HepG2 (cell line): ENCODE measurements at regions not wholly inside any gene's neighbourhood (a gene's known extent, or its start where the extent isn't known, plus 50 kb on each side); places are given as distances from the start of the nearest gene placed in this dataset.

Source experiments
- ATAC-seq: fragments of 200-7000 bp; cut with Tn5 transposase; 3 replicates; pipeline ENCODE4 v1.9.1; 2020; ENCODE audit warnings: mild to moderate bottlenecking, moderate library complexity
- BruUV-seq: library from RNA; stranded (reverse); fragments of 400-500 nt; replicated peaks from 2 replicates; lab custom pipeline; 2021; lab: Mats Ljungman, UMichigan
- CTCF ChIA-PET: fragments of 300-600 bp; formaldehyde crosslinking; extraction: SDS; loops from one replicate; lab custom pipeline; 2021; ENCODE audit warnings: low total read pairs, inconsistent platforms, low intra/inter-chr PET ratio; lab: Yijun Ruan, JAX
- POLR2A ChIA-PET: fragments of 350-600 bp; sonication (Branson Sonifier 250); formaldehyde crosslinking; loops from one replicate; lab custom pipeline; 2020; ENCODE audit warnings: antibody characterized with exemption, inconsistent platforms; lab: Yijun Ruan, JAX
- DNase-seq: peaks from one replicate; pipeline ENCODE4 v3.0.0-alpha.2; 2015; ENCODE audit warnings: low spot score
- FAIRE-seq: peaks from 3 replicates; lab custom pipeline; 2011; peaks lifted over from hg19 to GRCh38; lab: Jason Lieb, UNC
- H2AFZ ChIP-seq: one replicate; pipeline ENCODE4 v1.6.1; 2011; ENCODE audit warnings: low read length, inconsistent platforms
- H3K27ac ChIP-seq: fragments of 300-600 bp; 3 replicates; pipeline ENCODE4 v1.8.0; 2011; ENCODE audit warnings: mixed run types, mild to moderate bottlenecking, mixed read lengths, low read length, inconsistent platforms; ENCODE audit not compliant: insufficient read depth; ENCODE audit errors: extremely low read length
- H3K27me3 ChIP-seq, 2 experiments: fragments of 200-600 bp in 1 of 2; 2 replicates in 1 of 2; 3 replicates in 1 of 2; pipeline versions ENCODE4 v1.6.0 to v1.8.0; 2011; ENCODE audit warnings: low read length in 2 of 2, mild to moderate bottlenecking in 2 of 2, moderate library complexity in 2 of 2, inconsistent platforms in 1 of 2; ENCODE audit not compliant: insufficient read depth in 2 of 2, control insufficient read depth in 1 of 2
- H3K36me3 ChIP-seq, 2 experiments: fragments of 200-600 bp in 1 of 2; replicated peaks in 1 of 2; 2 replicates in 1 of 2; 3 replicates in 1 of 2; pipeline versions ENCODE4 v1.5.1 to v1.8.0; 2011; ENCODE audit warnings: low read length in 2 of 2, inconsistent platforms in 1 of 2; ENCODE audit not compliant: insufficient read depth in 2 of 2, control insufficient read depth in 1 of 2
- H3K4me1 ChIP-seq: 2 replicates; pipeline ENCODE4 v1.5.1; 2012; ENCODE audit warnings: low read length, inconsistent platforms; ENCODE audit not compliant: insufficient read depth
- H3K4me2 ChIP-seq: 2 replicates; pipeline ENCODE4 v1.6.0; 2011; ENCODE audit warnings: low read depth, low read length, inconsistent platforms
- H3K4me3 ChIP-seq, 3 experiments: fragments of 200-600 bp in 1 of 3; sonication (generic), shearing (Covaris generic) in 1 of 3; replicated peaks in 1 of 3; 2 replicates each; pipeline ENCODE4 v1.5.1; 2011 to 2016; ENCODE audit warnings: low read length in 3 of 3, inconsistent platforms in 2 of 3, low read depth in 2 of 3, mild to moderate bottlenecking in 2 of 3, control low read depth in 1 of 3, mixed read lengths in 1 of 3; ENCODE audit not compliant: insufficient read depth in 1 of 3
- H3K79me2 ChIP-seq: one replicate; pipeline ENCODE4 v1.6.1; 2011; ENCODE audit warnings: low read length, inconsistent platforms; ENCODE audit not compliant: insufficient read depth
- H3K9ac ChIP-seq: 2 replicates; pipeline ENCODE4 v1.6.0; 2011; ENCODE audit warnings: mild to moderate bottlenecking, low read depth, low read length, inconsistent platforms; ENCODE audit not compliant: insufficient read depth
- H3K9me3 ChIP-seq: 2 replicates; pipeline ENCODE4 v1.5.1; 2012; ENCODE audit warnings: mild to moderate bottlenecking, low read length
- H4K20me1 ChIP-seq: 2 replicates; pipeline ENCODE4 v1.6.0; 2011; ENCODE audit warnings: inconsistent platforms, mild to moderate bottlenecking, low read length, moderate library complexity; ENCODE audit not compliant: insufficient read depth
- ELF4 ChIP-seq: sonication (generic); formaldehyde crosslinking; IDR thresholded peaks from 2 replicates; pipeline ENCODE4 v1.5.0; 2020; ENCODE audit warnings: missing genetic modification reagents, mild to moderate bottlenecking, moderate library complexity, borderline replicate concordance
- FUBP1 ChIP-seq: sonication (generic); formaldehyde crosslinking; IDR thresholded peaks from 2 replicates; pipeline ENCODE4 v1.5.1; 2020; ENCODE audit warnings: missing genetic modification reagents, mild to moderate bottlenecking, borderline replicate concordance
- ZNF101 ChIP-seq: sonication (generic); formaldehyde crosslinking; IDR thresholded peaks from 2 replicates; pipeline ENCODE4 v1.4.0; 2020; ENCODE audit warnings: mild to moderate bottlenecking, low read depth, missing genetic modification reagents, borderline replicate concordance
- ZNF446 ChIP-seq: sonication (generic); formaldehyde crosslinking; IDR thresholded peaks from 2 replicates; pipeline ENCODE4 v1.5.0; 2020; ENCODE audit warnings: mild to moderate bottlenecking, missing genetic modification reagents
- ZSCAN30 ChIP-seq: sonication (generic); formaldehyde crosslinking; IDR thresholded peaks from 2 replicates; pipeline ENCODE4 v1.5.0; 2020; ENCODE audit warnings: mild to moderate bottlenecking, missing genetic modification reagents
- WGBS: methylation state at CpG from one replicate; pipeline ENCODE4 v1.1.6; 2017; ENCODE audit warnings: low lambda C conversion rate; 5-methylcytosine and 5-hydroxymethylcytosine counted together
- in situ Hi-C: cut with HindIII; loops from 2 replicates; pipeline ENCODE4 v1.10.0; 2017; ENCODE audit warnings: low pct_unique_long_range_greater_than_20kb; ENCODE audit not compliant: extremely low pct_ligation_motif_present
- intact Hi-C: fragments of 100-400 bp; cut with micrococcal nuclease; formaldehyde crosslinking; loops from one replicate; pipeline ENCODE4 v1.10.0; 2022; ENCODE audit not compliant: unreplicated experiment

- no peak overlapping the region for H3K9ac ChIP-seq
- no peak for ATAC-seq
- no peaks in the 10 kb centered on the region for H3K27me3 ChIP-seq
- H3K9me3 ChIP-seq, result peaks cover 12% of the 10 kb centered on the region
- no peak overlapping the region for H2AFZ ChIP-seq
- no peaks in the 10 kb centered on the region for H3K79me2 ChIP-seq
- CTCF ChIA-PET, result no interaction called here
- no peak overlapping the region for H3K27ac ChIP-seq
- no peak overlapping the region for H3K4me3 ChIP-seq
- no peaks in the 10 kb centered on the region for H3K36me3 ChIP-seq
- no peak for DNase-seq
- FAIRE-seq, result no peak
- no peak for TF ChIP-seq ZSCAN30
- TF ChIP-seq, all 625 proteins: peak for 0
- no peaks in the 10 kb centered on the region for H3K4me1 ChIP-seq
- no TSS peak for BruUV-seq
- H3K4me2 ChIP-seq, result no peak overlapping the region
- in situ Hi-C loops, result no loop called here
- intact Hi-C loops, result no loop called here
- H4K20me1 ChIP-seq, result no peaks in the 10 kb centered on the region
- POLR2A ChIA-PET, result no interaction called here
Measured at GRCh38 chr18:1177232-1177631, 272.6 kb downstream of the ADCYAP1 start.

GRCh38 chr18:1191341-1191740 lies 286.7 kb downstream of the ADCYAP1 start:
- in situ Hi-C loops, result no loop called here
- Histone ChIP-seq H4K20me1 (no peaks in the 10 kb centered on the region), H3K4me1 (no peaks in the 10 kb centered on the region), H3K36me3 (no peaks in the 10 kb centered on the region), H3K79me2 (no peaks in the 10 kb centered on the region), H3K9ac (no peak overlapping the region)
- CTCF ChIA-PET, result no interaction called here
- WGBS, result 0% methylated on average over 3 of the region's 3 CpGs
- intact Hi-C loops, result no loop called here
- BruUV-seq, result no TSS peak
- no peak for TF ChIP-seq ZNF446
- no peak for TF ChIP-seq ELF4 (CRISPR knock-in tag)
- TF ChIP-seq ZNF101 (CRISPR knock-in tag), result no peak
- TF ChIP-seq FUBP1 (CRISPR knock-in tag), result no peak
- TF ChIP-seq, all 625 proteins: peak for 0
- no peak overlapping the region for H3K27ac ChIP-seq
- no peak overlapping the region for H3K4me3 ChIP-seq
- H3K27me3 ChIP-seq, result no peaks in the 10 kb centered on the region
- DNase-seq (no peak), FAIRE-seq (no peak), ATAC-seq (no peak)
- no peaks in the 10 kb centered on the region for H3K9me3 ChIP-seq
- no peak overlapping the region for H3K4me2 ChIP-seq
- POLR2A ChIA-PET, result no interaction called here
- H2AFZ ChIP-seq, result no peak overlapping the region
